C4-2B (cell line): ENCODE measurements at regions not wholly inside any gene's neighbourhood (a gene's known extent, or its start where the extent isn't known, plus 50 kb on each side); places are given as distances from the start of the nearest gene placed in this dataset.

ENCODE experiments used
- H3K27ac ChIP-seq: fragments of 450-650 bp; 2 replicates; pipeline ENCODE4 v1.5.1; 2017
- CTCF ChIP-seq: fragments of 450-650 bp; conservative IDR thresholded peaks from 2 replicates; pipeline ENCODE4 v1.5.1; 2017; ENCODE audit warnings: mild to moderate bottlenecking
- ZFX ChIP-seq: fragments of 450-650 bp; IDR thresholded peaks from 2 replicates; pipeline ENCODE4 v1.6.1; 2017

GRCh38 chr7:25578991-25579777 lies 350.9 kb upstream of the NPVF start:
- no peak for TF ChIP-seq ZFX
- TF ChIP-seq CTCF = no peak
- H3K27ac ChIP-seq = no peak overlapping the region

GRCh38 chr7:25579778-25580075 lies 351.4 kb upstream of the NPVF start:
- no peak overlapping the region for H3K27ac ChIP-seq

GRCh38 chr7:25580141-25580540 lies 351.9 kb upstream of the NPVF start:
- TF ChIP-seq CTCF = no peak
- TF ChIP-seq ZFX = no peak

More at GRCh38 chr7:25579778-25580075, 351.4 kb upstream of the NPVF start:
- TF ChIP-seq ZFX (no peak), CTCF (no peak)

GRCh38 chr7:25583621-25584020 lies 355.3 kb upstream of the NPVF start:
- H3K27ac ChIP-seq = no peak overlapping the region
- TF ChIP-seq CTCF (no peak), ZFX (no peak)

More at GRCh38 chr7:25580141-25580540, 351.9 kb upstream of the NPVF start:
- H3K27ac ChIP-seq = no peak overlapping the region

- H3K27ac ChIP-seq = no peak overlapping the region
- TF ChIP-seq CTCF = no peak
- TF ChIP-seq ZFX = no peak
Observed at GRCh38 chr7:25584112-25584938, 356.0 kb upstream of the NPVF start.

- TF ChIP-seq CTCF (no peak), ZFX (no peak)
Observed at GRCh38 chr7:25586513-25586912, 358.2 kb upstream of the NPVF start.

GRCh38 chr7:25594122-25594521 lies 365.8 kb upstream of the NPVF start:
- TF ChIP-seq CTCF (no peak), ZFX (no peak)
- H3K27ac ChIP-seq = no peak overlapping the region

More at GRCh38 chr7:25586513-25586912, 358.2 kb upstream of the NPVF start:
- H3K27ac ChIP-seq = no peak overlapping the region
